ENCODE measurements at regions not wholly inside any gene's neighbourhood (a gene's known extent, or its start where the extent isn't known, plus 50 kb on each side); places are given as distances from the start of the nearest gene placed in this dataset.

DNA sequence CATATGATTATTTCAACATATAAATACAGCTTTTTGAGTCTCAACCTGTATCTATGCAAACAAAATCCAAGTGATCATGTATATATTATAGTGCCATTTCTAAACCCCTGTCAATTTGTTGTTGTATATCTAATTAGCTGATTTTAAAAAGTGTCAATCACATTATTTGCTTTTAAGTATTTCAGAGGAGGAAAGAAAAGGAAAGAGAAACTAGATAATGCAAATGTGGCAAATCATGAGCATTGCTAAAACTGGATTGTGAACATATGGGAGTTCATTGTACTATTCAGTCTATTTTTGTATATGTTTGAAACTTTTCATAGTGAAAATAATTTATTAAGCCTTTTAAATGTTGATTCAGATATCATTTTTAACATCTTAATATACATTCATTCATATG is 190.7 kb downstream of the ZIC4 start:
- DNase-seq (ENCODE audit: low read depth), result no peak
- H3K4me3 ChIP-seq (ENCODE audit: low read depth, low read length), result no peak overlapping the region
- no peak for TF ChIP-seq CTCF (conservative IDR thresholded peaks at IDR 0.05; ENCODE audit: low read depth, low read length)

DNA sequence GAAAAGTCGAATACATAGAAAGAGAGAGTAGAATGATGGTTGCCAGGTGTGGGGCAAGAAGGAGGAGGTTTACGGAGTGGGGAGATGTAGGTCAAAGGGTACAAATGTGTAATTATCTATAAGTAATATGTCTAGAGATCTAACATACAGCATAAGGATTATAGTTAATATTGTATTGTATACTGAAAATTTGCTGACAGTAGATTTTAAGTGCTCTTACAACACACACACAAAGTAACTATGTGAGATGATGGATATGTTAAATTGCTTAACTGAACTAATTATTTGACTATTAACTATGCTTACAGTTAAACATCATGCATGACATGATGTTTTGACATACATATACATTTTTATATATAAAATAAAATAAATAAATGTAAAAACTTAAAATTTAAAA is 192.7 kb downstream of the ZIC4 start:
- TF ChIP-seq CTCF (conservative IDR thresholded peaks at IDR 0.05; ENCODE audit: low read depth, low read length), result no peak
- H3K4me3 ChIP-seq (ENCODE audit: low read depth, low read length), result no peak overlapping the region
- no peak for DNase-seq (ENCODE audit: low read depth)

GRCh38 chr3:147210676-147211075 is 195.7 kb downstream of the ZIC4 start:
- TF ChIP-seq CTCF (conservative IDR thresholded peaks at IDR 0.05; ENCODE audit: low read depth, low read length), result no peak
- DNase-seq (ENCODE audit: low read depth), result no peak
- no peak overlapping the region for H3K4me3 ChIP-seq (ENCODE audit: low read depth, low read length)

DNA sequence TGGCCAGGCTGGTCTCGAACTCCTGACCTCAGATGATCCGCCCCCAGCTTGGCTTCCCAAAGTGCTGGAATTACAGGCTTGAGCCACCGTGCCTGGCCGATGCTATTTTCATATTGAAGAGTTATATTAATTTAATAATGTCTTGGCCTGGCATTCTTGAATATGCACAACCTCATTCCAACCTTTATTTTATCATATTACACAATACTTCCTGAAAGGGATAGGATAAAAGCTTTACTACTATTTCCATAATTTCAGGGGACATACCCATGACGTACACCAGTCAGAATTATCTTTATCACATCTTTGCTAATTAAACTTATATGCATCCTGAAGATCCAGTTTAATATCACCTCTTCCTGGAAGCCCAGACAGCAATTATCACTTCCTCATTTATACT is 205.3 kb downstream of the ZIC4 start:
- no peak overlapping the region for H3K4me3 ChIP-seq (ENCODE audit: low read depth, low read length)
- TF ChIP-seq CTCF (conservative IDR thresholded peaks at IDR 0.05; ENCODE audit: low read depth, low read length), result no peak

GRCh38 chr3:147200545-147200944 is 205.8 kb downstream of the ZIC4 start:
- H3K4me3 ChIP-seq (ENCODE audit: low read depth, low read length), result no peak overlapping the region
- no peak for TF ChIP-seq CTCF (conservative IDR thresholded peaks at IDR 0.05; ENCODE audit: low read depth, low read length)
- DNase-seq (ENCODE audit: low read depth), result no peak

More for the DNA sequence above, 205.3 kb downstream of the ZIC4 start:
- DNase-seq (ENCODE audit: low read depth), result no peak

DNA sequence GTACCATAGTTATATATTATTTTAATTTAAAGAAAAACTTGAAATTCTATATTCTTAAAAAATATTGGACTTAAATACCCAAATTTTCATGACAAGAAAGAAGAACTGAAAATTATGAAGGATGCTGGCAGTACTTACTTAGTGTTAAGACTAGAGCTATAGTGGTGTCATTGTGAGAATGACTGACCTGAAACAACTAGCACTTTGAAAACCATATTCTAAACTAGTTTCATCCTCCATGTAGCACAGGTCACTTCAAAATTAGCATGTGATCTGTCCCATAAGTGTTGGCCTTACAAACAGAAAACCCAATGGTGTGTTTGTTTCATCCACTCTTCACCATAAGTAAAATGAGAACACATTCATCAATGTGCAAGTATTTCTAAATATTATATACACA is 208.6 kb downstream of the ZIC4 start:
- TF ChIP-seq CTCF (conservative IDR thresholded peaks at IDR 0.05; ENCODE audit: low read depth, low read length), result no peak
- no peak for DNase-seq (ENCODE audit: low read depth)
- no peak overlapping the region for H3K4me3 ChIP-seq (ENCODE audit: low read depth, low read length)

GRCh38 chr3:147195887-147196286 is 210.5 kb downstream of the ZIC4 start:
- H3K4me3 ChIP-seq (ENCODE audit: low read depth, low read length), result no peak overlapping the region
- DNase-seq (ENCODE audit: low read depth), result no peak
- no peak for TF ChIP-seq CTCF (conservative IDR thresholded peaks at IDR 0.05; ENCODE audit: low read depth, low read length)
